ENCODE measurements at regions not wholly inside any gene's neighbourhood (a gene's known extent, or its start where the extent isn't known, plus 50 kb on each side); places are given as distances from the start of the nearest gene placed in this dataset.

- TF ChIP-seq, protein P1, sequence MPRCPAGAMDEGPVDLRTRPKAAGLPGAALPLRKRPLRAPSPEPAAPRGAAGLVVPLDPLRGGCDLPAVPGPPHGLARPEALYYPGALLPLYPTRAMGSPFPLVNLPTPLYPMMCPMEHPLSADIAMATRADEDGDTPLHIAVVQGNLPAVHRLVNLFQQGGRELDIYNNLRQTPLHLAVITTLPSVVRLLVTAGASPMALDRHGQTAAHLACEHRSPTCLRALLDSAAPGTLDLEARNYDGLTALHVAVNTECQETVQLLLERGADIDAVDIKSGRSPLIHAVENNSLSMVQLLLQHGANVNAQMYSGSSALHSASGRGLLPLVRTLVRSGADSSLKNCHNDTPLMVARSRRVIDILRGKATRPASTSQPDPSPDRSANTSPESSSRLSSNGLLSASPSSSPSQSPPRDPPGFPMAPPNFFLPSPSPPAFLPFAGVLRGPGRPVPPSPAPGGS (IDR thresholded peaks at IDR 0.05): no peak
- TF ChIP-seq ZFP36 (IDR thresholded peaks at IDR 0.05; ENCODE audit: borderline replicate concordance, partially characterized antibody) (no peak), PHF8 (IDR thresholded peaks at IDR 0.05; ENCODE audit: borderline replicate concordance, low read depth) (no peak), KDM1A (IDR thresholded peaks at IDR 0.05; ENCODE audit: low read depth) (no peak), MAFK (IDR thresholded peaks at IDR 0.05; ENCODE audit: partially characterized antibody) (no peak), RFX5 (IDR thresholded peaks at IDR 0.05) (no peak), RAD21 (conservative IDR thresholded peaks at IDR 0.05 in 1 of 2, IDR thresholded peaks at IDR 0.05 in 1 of 2) (no peak), MYC (IDR thresholded peaks at IDR 0.05; ENCODE audit: borderline replicate concordance, low read length) (no peak)
Observed at GRCh38 chr3:153484842-153485241, 322.8 kb downstream of the RAP2B start (continued).

DNA sequence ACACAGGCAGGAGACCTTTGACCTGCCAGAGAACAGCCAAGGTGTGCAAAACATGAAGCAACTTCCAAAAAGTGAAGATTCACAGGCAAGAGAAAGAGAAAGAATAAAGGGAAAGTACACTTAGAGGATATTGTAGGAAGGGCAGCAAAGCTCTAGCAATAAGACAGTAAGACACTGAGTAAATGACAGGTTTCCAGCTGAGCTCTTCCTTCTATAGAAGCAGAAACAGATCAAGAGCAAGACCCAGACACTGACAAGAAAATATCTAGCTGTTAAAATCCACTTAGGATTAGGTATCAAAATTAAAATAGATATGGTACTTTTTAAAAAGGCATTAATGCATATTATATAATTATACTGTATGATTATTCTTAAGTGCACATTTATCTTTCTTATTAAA lies 333.4 kb downstream of the RAP2B start:
- Histone ChIP-seq H3K4me2 (no peak overlapping the region), H3K4me3 (no peak overlapping the region), H3K4me1 (no peaks in the 10 kb centered on the region), H3K9me3 (no peaks in the 10 kb centered on the region), H3K27ac (no peak overlapping the region)
- CTCF ChIA-PET: interaction anchor here (0.6 kb wide), 1 partner anchor 24 kb away, joined by 3 read pairs; no protein-coding TSS in a partner anchor
- no peak for FAIRE-seq
- no peak for ATAC-seq
- TF ChIP-seq, protein P1 (IDR thresholded peaks at IDR 0.05): no peak
- TF ChIP-seq NFE2L2 (conservative IDR thresholded peaks at IDR 0.05; ENCODE audit: low read length) (no peak), JUNB (IDR thresholded peaks at IDR 0.05) (no peak), HOXA7 (CRISPR knock-in tag; IDR thresholded peaks at IDR 0.05) (no peak), ATOH8 (CRISPR knock-in tag; IDR thresholded peaks at IDR 0.05; ENCODE audit: low read depth) (no peak), USF2 (IDR thresholded peaks at IDR 0.05) (no peak), POLR2A (IDR thresholded peaks at IDR 0.05; ENCODE audit: low read length) (no peak), JUN (IDR thresholded peaks at IDR 0.05) (no peak), KDM5A (IDR thresholded peaks at IDR 0.05) (no peak), HDAC2 (IDR thresholded peaks at IDR 0.05) (no peak), CBX8 (IDR thresholded peaks at IDR 0.05) (no peak), ZFP36 (IDR thresholded peaks at IDR 0.05; ENCODE audit: borderline replicate concordance, partially characterized antibody) (no peak), MYC (IDR thresholded peaks at IDR 0.05; ENCODE audit: borderline replicate concordance, low read length) (no peak), RARB (CRISPR knock-in tag; IDR thresholded peaks at IDR 0.05) (no peak), TP53 (CRISPR knock-in tag; IDR thresholded peaks at IDR 0.05) (no peak), NR3C1 (IDR thresholded peaks at IDR 0.05) (no peak), EHMT2 (IDR thresholded peaks at IDR 0.05; ENCODE audit: low read depth) (no peak), CBX2 (IDR thresholded peaks at IDR 0.05; ENCODE audit: borderline replicate concordance, low read depth) (no peak), BHLHE40 (IDR thresholded peaks at IDR 0.05; ENCODE audit: low read depth, low read length) (no peak)
- no peak for DNase-seq (ENCODE audit: low read depth in 1 of 2, low spot score in 1 of 2)
- POLR2A ChIA-PET: no interaction called here

DNA sequence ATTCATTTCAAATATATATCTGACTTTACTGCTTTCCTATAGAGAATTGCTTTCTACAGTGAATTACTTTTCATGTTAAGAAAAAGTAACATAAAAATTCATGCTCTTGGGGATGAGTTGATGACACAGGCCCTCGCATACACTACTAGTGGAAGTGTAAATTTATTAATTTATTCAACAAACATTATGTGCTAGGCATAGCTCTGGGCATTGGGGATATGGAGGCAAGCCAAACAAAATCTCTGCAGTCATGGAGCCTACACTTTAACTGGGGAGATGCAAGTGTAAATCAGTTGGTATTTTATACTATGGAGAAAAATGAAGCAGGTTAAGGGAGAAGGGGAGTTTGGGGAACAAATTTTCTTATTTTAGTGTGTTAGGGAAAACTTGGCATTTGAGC lies 340.7 kb downstream of the RAP2B start:
- no peak for ATAC-seq
- H3K4me2 ChIP-seq: no peak overlapping the region
- FAIRE-seq: no peak
- TF ChIP-seq, protein P1 (IDR thresholded peaks at IDR 0.05): no peak
- TF ChIP-seq POLR2AphosphoS2 (conservative IDR thresholded peaks at IDR 0.05; ENCODE audit: low read length): no peak
- ChIA-PET POLR2A (no interaction called here), CTCF (no interaction called here)
- WGBS (ENCODE audit: missing lambda C conversion rate): 5% methylated on average over 1 of the region's 1 CpG
- no peaks in the 10 kb centered on the region for H3K9me3 ChIP-seq
- H3K4me3 ChIP-seq: no peak overlapping the region
- H3K4me1 ChIP-seq: no peaks in the 10 kb centered on the region
- no peak overlapping the region for H3K27ac ChIP-seq
- no peak for DNase-seq (ENCODE audit: low read depth in 1 of 2, low spot score in 1 of 2)

All from A549 (cell line).